B cell (primary cell): ENCODE measurements at regions not wholly inside any gene's neighbourhood (a gene's known extent, or its start where the extent isn't known, plus 50 kb on each side); places are given as distances from the start of the nearest gene placed in this dataset.

Experiments used
- EZH2 ChIP-seq: IDR thresholded peaks from 2 replicates; pipeline ENCODE4 v1.6.1; 2012; ENCODE audit warnings: borderline replicate concordance, low read depth, mild to moderate bottlenecking, moderate library complexity, low read length; ENCODE audit not compliant: insufficient read depth, poor library complexity, severe bottlenecking
- TF ChIP-seq, protein P1 (sequence below): fragments of 200-600 bp; IDR thresholded peaks from one replicate; pipeline ENCODE4 v1.8.0; 2022; ENCODE audit warnings: antibody characterized with exemption, mild to moderate bottlenecking

DNA sequence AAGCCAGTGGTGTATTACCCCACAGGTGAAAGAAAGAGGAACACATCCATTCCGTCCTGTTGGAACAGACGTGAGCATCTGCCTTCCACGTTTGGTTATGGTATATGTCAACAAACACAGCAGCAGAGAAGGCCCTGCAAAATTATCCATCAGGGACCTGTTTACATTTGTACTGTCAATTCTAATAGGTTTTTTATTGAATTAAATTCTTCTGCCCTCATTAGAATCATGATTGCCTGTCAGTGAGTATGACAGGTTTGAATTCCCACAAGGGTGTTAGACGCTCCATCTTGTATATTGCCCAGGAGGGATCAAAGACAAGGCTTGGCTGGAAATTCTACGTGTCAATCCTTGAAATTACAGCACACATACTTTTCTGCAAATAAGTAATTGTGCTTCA is 339.9 kb upstream of the NOCT start:
- TF ChIP-seq, protein P1, sequence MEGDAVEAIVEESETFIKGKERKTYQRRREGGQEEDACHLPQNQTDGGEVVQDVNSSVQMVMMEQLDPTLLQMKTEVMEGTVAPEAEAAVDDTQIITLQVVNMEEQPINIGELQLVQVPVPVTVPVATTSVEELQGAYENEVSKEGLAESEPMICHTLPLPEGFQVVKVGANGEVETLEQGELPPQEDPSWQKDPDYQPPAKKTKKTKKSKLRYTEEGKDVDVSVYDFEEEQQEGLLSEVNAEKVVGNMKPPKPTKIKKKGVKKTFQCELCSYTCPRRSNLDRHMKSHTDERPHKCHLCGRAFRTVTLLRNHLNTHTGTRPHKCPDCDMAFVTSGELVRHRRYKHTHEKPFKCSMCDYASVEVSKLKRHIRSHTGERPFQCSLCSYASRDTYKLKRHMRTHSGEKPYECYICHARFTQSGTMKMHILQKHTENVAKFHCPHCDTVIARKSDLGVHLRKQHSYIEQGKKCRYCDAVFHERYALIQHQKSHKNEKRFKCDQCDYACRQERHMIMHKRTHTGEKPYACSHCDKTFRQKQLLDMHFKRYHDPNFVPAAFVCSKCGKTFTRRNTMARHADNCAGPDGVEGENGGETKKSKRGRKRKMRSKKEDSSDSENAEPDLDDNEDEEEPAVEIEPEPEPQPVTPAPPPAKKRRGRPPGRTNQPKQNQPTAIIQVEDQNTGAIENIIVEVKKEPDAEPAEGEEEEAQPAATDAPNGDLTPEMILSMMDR = no peak
- no peak for TF ChIP-seq EZH2
